ENCODE measurements at regions not wholly inside any gene's neighbourhood (a gene's known extent, or its start where the extent isn't known, plus 50 kb on each side); places are given as distances from the start of the nearest gene placed in this dataset.

- TF ChIP-seq TAF1 (IDR thresholded peaks at IDR 0.05; ENCODE audit: borderline replicate concordance, low read depth, low read length) (no peak), POLR2A (IDR thresholded peaks at IDR 0.05; ENCODE audit: low read depth, low read length) (no peak)
Observed at GRCh38 chr5:89457411-89458331, 574.7 kb upstream of the MEF2C start.

All from GM12892 (cell line).